H1 (cell line): ENCODE measurements at regions not wholly inside any gene's neighbourhood (a gene's known extent, or its start where the extent isn't known, plus 50 kb on each side); places are given as distances from the start of the nearest gene placed in this dataset.

ENCODE experiments used
- CTCF ChIA-PET: fragments of 300-600 bp; sonication (Branson Sonifier 250); formaldehyde crosslinking; loops from one replicate; lab custom pipeline; 2021; ENCODE audit not compliant: partially characterized antibody; lab: Charles Lee
- POLR2A ChIA-PET: fragments of 300-600 bp; sonication (Branson Sonifier 250); formaldehyde crosslinking; loops from one replicate; lab custom pipeline; 2021; ENCODE audit warnings: inconsistent platforms; ENCODE audit not compliant: partially characterized antibody; lab: Charles Lee
- DNase-seq, 2 experiments: peaks; one replicate each; pipeline versions ENCODE4 v3.0.0 to v3.0.0-alpha.2; 2010 to 2022; ENCODE audit warnings: low spot score in 2 of 2, low read depth in 1 of 2, mixed read lengths in 1 of 2
- FAIRE-seq: peaks from 2 replicates; lab custom pipeline; 2011; peaks lifted over from hg19 to GRCh38; lab: Jason Lieb, UNC
- H2AFZ ChIP-seq: 2 replicates; pipeline ENCODE4 v1.8.1; 2012; ENCODE audit warnings: low read length, inconsistent platforms
- H2AK5ac ChIP-seq: 2 replicates; pipeline ENCODE4 v1.6.1; 2013; ENCODE audit warnings: low read depth, low read length
- H2BK120ac ChIP-seq: replicated peaks from 2 replicates; pipeline ENCODE3; 2013; ENCODE audit warnings: low read depth, low read length, inconsistent platforms
- H2BK12ac ChIP-seq: 2 replicates; pipeline ENCODE4 v1.6.1; 2013; ENCODE audit warnings: low read depth, low read length
- H2BK15ac ChIP-seq: 2 replicates; pipeline ENCODE4 v1.6.1; 2013; ENCODE audit warnings: low read length
- H2BK20ac ChIP-seq: 2 replicates; pipeline ENCODE4 v1.6.1; 2013; ENCODE audit warnings: low read length
- H2BK5ac ChIP-seq: 2 replicates; pipeline ENCODE4 v1.6.1; 2013; ENCODE audit warnings: low read depth, low read length
- H3K14ac ChIP-seq: 2 replicates; pipeline ENCODE4 v1.6.1; 2013; ENCODE audit warnings: inconsistent platforms; ENCODE audit not compliant: insufficient read length
- H3K18ac ChIP-seq: 2 replicates; pipeline ENCODE4 v1.6.1; 2013; ENCODE audit warnings: low read length; ENCODE audit errors: extremely low read depth
- H3K23ac ChIP-seq: 2 replicates; pipeline ENCODE4 v1.6.1; 2013; ENCODE audit warnings: inconsistent platforms; ENCODE audit not compliant: insufficient read length
- H3K23me2 ChIP-seq: 2 replicates; pipeline ENCODE4 v1.6.1; 2013; ENCODE audit warnings: low read depth, low read length
- H3K27ac ChIP-seq: 2 replicates; pipeline ENCODE4 v1.6.1; 2011; ENCODE audit warnings: low read depth, low read length, inconsistent platforms
- H3K27me3 ChIP-seq, 4 experiments: replicated peaks in 1 of 4; 1 replicate in 1 of 4; 2 replicates in 3 of 4; pipeline versions ENCODE4 v1.6.1 to v1.8.1; 2011 to 2013; ENCODE audit warnings: low read length in 3 of 4, mild to moderate bottlenecking in 3 of 4, inconsistent platforms in 2 of 4, mixed read lengths in 2 of 4, moderate library complexity in 1 of 4; ENCODE audit not compliant: control insufficient read depth in 3 of 4, insufficient read depth in 3 of 4; ENCODE audit errors: extremely low read depth in 1 of 4
- H3K36me3 ChIP-seq, 4 experiments: 2 replicates each; pipeline versions ENCODE4 v1.6.1 to v1.8.1; 2011 to 2013; ENCODE audit warnings: mild to moderate bottlenecking in 4 of 4, low read length in 3 of 4, moderate library complexity in 2 of 4, control low read depth in 1 of 4, inconsistent platforms in 1 of 4; ENCODE audit not compliant: insufficient read depth in 4 of 4, control insufficient read depth in 2 of 4
- H3K4ac ChIP-seq: replicated peaks from 2 replicates; pipeline ENCODE3; 2013; ENCODE audit warnings: low read length, low read depth, mixed read lengths, inconsistent platforms; ENCODE audit not compliant: insufficient read length
- H3K4me1 ChIP-seq, 4 experiments: replicated peaks in 1 of 4; 1 replicate in 1 of 4; 2 replicates in 3 of 4; pipeline versions ENCODE4 v1.6.1 to v1.8.1; 2011 to 2013; ENCODE audit warnings: low read length in 3 of 4, inconsistent platforms in 2 of 4, mixed read lengths in 1 of 4; ENCODE audit not compliant: insufficient read depth in 4 of 4, control insufficient read depth in 3 of 4
- H3K4me2 ChIP-seq, 2 experiments: 2 replicates each; pipeline versions ENCODE4 v1.6.1 to v1.8.1; 2011 to 2013; ENCODE audit warnings: low read depth in 2 of 2, low read length in 2 of 2, control low read depth in 1 of 2, inconsistent platforms in 1 of 2, mild to moderate bottlenecking in 1 of 2; ENCODE audit not compliant: insufficient read depth in 1 of 2
- H3K4me3 ChIP-seq, 4 experiments: fragments of 200-600, 300-600 bp in 1 of 4; sonication (generic), shearing (Covaris generic), sonication (Bioruptor Twin) in 1 of 4; 2 replicates each; pipeline versions ENCODE4 v1.5.1 to v1.8.1; 2011 to 2016; ENCODE audit warnings: low read length in 4 of 4, low read depth in 3 of 4, control low read depth in 2 of 4, inconsistent platforms in 2 of 4, mild to moderate bottlenecking in 2 of 4, mixed read lengths in 1 of 4, moderate library complexity in 1 of 4; ENCODE audit not compliant: insufficient read depth in 2 of 4; ENCODE audit errors: extremely low read depth in 1 of 4
- H3K56ac ChIP-seq: replicated peaks from 2 replicates; pipeline ENCODE3; 2013; ENCODE audit warnings: low read depth, mild to moderate bottlenecking, mixed read lengths, low read length, inconsistent platforms; ENCODE audit not compliant: insufficient read length
- H3K79me1 ChIP-seq: 2 replicates; pipeline ENCODE4 v1.6.1; 2013; ENCODE audit warnings: low read depth, low read length, control low read depth
- H3K79me2 ChIP-seq, 2 experiments: 2 replicates each; pipeline versions ENCODE4 v1.6.1 to v1.8.1; 2012 to 2013; ENCODE audit warnings: low read length in 2 of 2, mild to moderate bottlenecking in 2 of 2, inconsistent platforms in 1 of 2; ENCODE audit not compliant: insufficient read depth in 2 of 2, control insufficient read depth in 1 of 2
- H3K9ac ChIP-seq, 4 experiments: replicated peaks in 1 of 4; 1 replicate in 1 of 4; 2 replicates in 3 of 4; pipeline versions ENCODE4 v1.6.1 to v1.8.1; 2011 to 2013; ENCODE audit warnings: low read depth in 3 of 4, low read length in 3 of 4, control low read depth in 2 of 4, mild to moderate bottlenecking in 2 of 4, moderate library complexity in 2 of 4, inconsistent platforms in 1 of 4; ENCODE audit errors: extremely low read depth in 1 of 4
- H3K9me3 ChIP-seq, 2 experiments: 2 replicates each; pipeline versions ENCODE4 v1.6.1 to v1.8.1; 2012 to 2013; ENCODE audit warnings: mild to moderate bottlenecking in 2 of 2, moderate library complexity in 2 of 2, control low read depth in 1 of 2, inconsistent platforms in 1 of 2, low read depth in 1 of 2, low read length in 1 of 2, mixed read lengths in 1 of 2; ENCODE audit not compliant: insufficient read depth in 2 of 2
- H4K20me1 ChIP-seq, 2 experiments: replicated peaks in 1 of 2; 2 replicates each; pipeline versions ENCODE3 to v1.8.1; 2011 to 2013; ENCODE audit warnings: inconsistent platforms in 2 of 2, low read length in 2 of 2, mild to moderate bottlenecking in 1 of 2; ENCODE audit not compliant: insufficient read depth in 2 of 2, control insufficient read depth in 1 of 2
- H4K5ac ChIP-seq: 2 replicates; pipeline ENCODE4 v1.6.1; 2013; ENCODE audit warnings: low read length, low read depth, mixed read lengths, inconsistent platforms; ENCODE audit not compliant: insufficient read length
- H4K8ac ChIP-seq: 2 replicates; pipeline ENCODE4 v1.8.0; 2013; ENCODE audit warnings: mild to moderate bottlenecking, moderate library complexity, low read length, inconsistent platforms; ENCODE audit not compliant: insufficient read depth; ENCODE audit errors: extremely low read depth
- H4K91ac ChIP-seq: replicated peaks from 2 replicates; pipeline ENCODE3; 2013; ENCODE audit warnings: low read length, mixed read lengths, inconsistent platforms; ENCODE audit not compliant: insufficient read length
- E2F6 ChIP-seq: IDR thresholded peaks from 2 replicates; pipeline ENCODE4 v1.6.1; 2012; ENCODE audit warnings: inconsistent platforms
- HDAC2 ChIP-seq, 2 experiments: fragments of 300-600 bp in 1 of 2; sonication (generic) in 1 of 2; IDR thresholded peaks; 2 replicates each; pipeline ENCODE4 v1.6.1; 2011 to 2012; ENCODE audit warnings: low read depth in 2 of 2, low read length in 2 of 2, mild to moderate bottlenecking in 2 of 2, moderate library complexity in 2 of 2, borderline replicate concordance in 1 of 2, inconsistent platforms in 1 of 2
- NANOG ChIP-seq: IDR thresholded peaks from 2 replicates; pipeline ENCODE4 v1.6.1; 2011; ENCODE audit warnings: low read length, low read depth, mild to moderate bottlenecking, inconsistent platforms; ENCODE audit not compliant: insufficient read depth, poor library complexity, severe bottlenecking
- PHF8 ChIP-seq: fragments of 200-600 bp; sonication (generic); conservative IDR thresholded peaks from 2 replicates; pipeline ENCODE4 v1.7.1; 2012; ENCODE audit warnings: low read depth, mild to moderate bottlenecking, inconsistent platforms, low read length, moderate library complexity
- RAD21 ChIP-seq, 2 experiments: IDR thresholded peaks in 1 of 2; conservative IDR thresholded peaks in 1 of 2; 2 replicates each; pipeline ENCODE4 v1.6.1; 2011; ENCODE audit warnings: low read depth in 2 of 2, low read length in 2 of 2, improper control_type of control experiment in 1 of 2, inconsistent platforms in 1 of 2, mild to moderate bottlenecking in 1 of 2, moderate library complexity in 1 of 2
- RFX5 ChIP-seq: IDR thresholded peaks from 2 replicates; pipeline ENCODE4 v1.6.1; 2011; ENCODE audit warnings: low read depth, low read length, improper control_type of control experiment, borderline replicate concordance
- SP4 ChIP-seq: IDR thresholded peaks from 2 replicates; pipeline ENCODE4 v1.6.1; 2012; ENCODE audit warnings: low read length, inconsistent platforms
- TAF1 ChIP-seq: IDR thresholded peaks from 2 replicates; pipeline ENCODE4 v1.6.1; 2011; ENCODE audit warnings: mild to moderate bottlenecking, low read depth, low read length
- TAF7 ChIP-seq: optimal IDR thresholded peaks from 2 replicates; pipeline ENCODE3; 2011; ENCODE audit warnings: low read depth, mild to moderate bottlenecking, inconsistent platforms, low read length, moderate library complexity, borderline replicate concordance
- TCF12 ChIP-seq: IDR thresholded peaks from 2 replicates; pipeline ENCODE4 v1.6.1; 2011; ENCODE audit warnings: low read depth, mild to moderate bottlenecking, low read length
- WGBS, 2 experiments: shearing (Covaris generic) in 1 of 2; methylation state at CpG; one replicate each; pipeline versions ENCODE4 v1.1.6 to v1.1.7; 2013 to 2015; ENCODE audit warnings: low lambda C conversion rate in 2 of 2, mixed read lengths in 2 of 2, inconsistent platforms in 1 of 2, low coverage in 1 of 2, missing lambda C conversion rate in 1 of 2; ENCODE audit not compliant: insufficient replicate concordance in 2 of 2, insufficient coverage in 1 of 2, insufficient read length in 1 of 2; ENCODE audit errors: extremely low coverage in 1 of 2, missing lambda C conversion rate in 1 of 2; 5-methylcytosine and 5-hydroxymethylcytosine counted together
- TF ChIP-seq, protein P1 (sequence below): IDR thresholded peaks from 2 replicates; pipeline ENCODE4 v1.6.1; 2011; ENCODE audit warnings: low read length, improper control_type of control experiment
- TF ChIP-seq, protein P2 (sequence below): IDR thresholded peaks from 2 replicates; pipeline ENCODE4 v1.6.1; 2012; ENCODE audit warnings: inconsistent platforms

DNA sequence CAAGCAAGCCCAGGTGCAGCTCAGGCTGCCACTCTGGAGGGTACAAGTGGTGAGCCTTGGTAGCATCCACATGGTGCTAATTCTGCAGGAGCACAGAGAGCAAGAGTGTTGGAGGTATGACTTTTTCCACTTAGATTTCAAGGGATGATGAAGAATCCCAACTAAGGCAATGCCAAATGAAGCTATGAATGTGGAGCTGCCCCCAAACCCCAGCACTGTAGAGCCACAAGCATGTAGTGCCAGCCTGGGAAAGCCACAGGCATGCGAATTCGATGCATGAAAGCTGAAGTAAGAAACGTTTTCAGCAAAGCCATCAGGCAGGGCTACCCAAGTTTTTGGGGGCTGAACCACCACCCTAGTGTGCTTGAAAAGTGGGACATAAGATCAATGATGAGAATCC, 251.1 kb downstream of the HAO1 start:
- H3K9ac ChIP-seq, result no peak overlapping the region
- FAIRE-seq, result no peak
- no peak for TF ChIP-seq TAF1
- TF ChIP-seq, protein P1, sequence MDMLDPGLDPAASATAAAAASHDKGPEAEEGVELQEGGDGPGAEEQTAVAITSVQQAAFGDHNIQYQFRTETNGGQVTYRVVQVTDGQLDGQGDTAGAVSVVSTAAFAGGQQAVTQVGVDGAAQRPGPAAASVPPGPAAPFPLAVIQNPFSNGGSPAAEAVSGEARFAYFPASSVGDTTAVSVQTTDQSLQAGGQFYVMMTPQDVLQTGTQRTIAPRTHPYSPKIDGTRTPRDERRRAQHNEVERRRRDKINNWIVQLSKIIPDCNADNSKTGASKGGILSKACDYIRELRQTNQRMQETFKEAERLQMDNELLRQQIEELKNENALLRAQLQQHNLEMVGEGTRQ, result no peak
- TF ChIP-seq E2F6, result no peak
- TF ChIP-seq RAD21 (IDR thresholded peaks at IDR 0.05 in 1 of 2, conservative IDR thresholded peaks at IDR 0.05 in 1 of 2; ENCODE audit: low read depth in 2 of 2, low read length in 2 of 2), result no peak
- no peak for TF ChIP-seq SP4
- no peak for TF ChIP-seq PHF8
- TF ChIP-seq TAF7, result no peak
- TF ChIP-seq HDAC2 (IDR thresholded peaks at IDR 0.05; ENCODE audit: borderline replicate concordance in 1 of 2, low read depth in 2 of 2, low read length in 2 of 2), result no peak
- TF ChIP-seq NANOG, result no peak
- TF ChIP-seq, protein P2, sequence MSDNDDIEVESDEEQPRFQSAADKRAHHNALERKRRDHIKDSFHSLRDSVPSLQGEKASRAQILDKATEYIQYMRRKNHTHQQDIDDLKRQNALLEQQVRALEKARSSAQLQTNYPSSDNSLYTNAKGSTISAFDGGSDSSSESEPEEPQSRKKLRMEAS, result no peak
- TF ChIP-seq TCF12, result no peak
- no peak for TF ChIP-seq RFX5

More for the DNA sequence above, 251.1 kb downstream of the HAO1 start:
- Histone ChIP-seq H3K36me3 (no peaks in the 10 kb centered on the region), H3K14ac (no peak overlapping the region), H2BK120ac (no peak overlapping the region), H3K4ac (no peak overlapping the region), H3K23me2 (no peaks in the 10 kb centered on the region), H3K9me3 (no peaks in the 10 kb centered on the region), H2BK20ac (no peak overlapping the region), H2AK5ac (no peak overlapping the region), H3K79me2 (no peaks in the 10 kb centered on the region), H2AFZ (0 out of 2 replicates have a peak overlapping the region, but pooled peaks have one; percentile 51), H3K56ac (no peak overlapping the region), H3K4me3 (no peak overlapping the region), H4K8ac (no peak overlapping the region), H3K18ac (no peak overlapping the region), H4K20me1 (no peaks in the 10 kb centered on the region), H3K27me3 (no peaks in the 10 kb centered on the region), H2BK5ac (no peak overlapping the region), H3K79me1 (no peaks in the 10 kb centered on the region), H3K23ac (no peak overlapping the region), H2BK12ac (no peak overlapping the region), H2BK15ac (no peak overlapping the region), H4K91ac (no peak overlapping the region), H4K5ac (no peak overlapping the region), H3K27ac (no peak overlapping the region), H3K4me2 (no peak overlapping the region), H3K4me1 (no peaks in the 10 kb centered on the region)
- ChIA-PET CTCF (no interaction called here), POLR2A (no interaction called here)
- no peak for DNase-seq
- WGBS, 2 experiments, result 87% methylated on average over 3 of the region's 3 CpGs; no CpG with 5 or more reads in 1 of the 2 experiments
